Panc1 (cell line): ENCODE measurements at regions not wholly inside any gene's neighbourhood (a gene's known extent, or its start where the extent isn't known, plus 50 kb on each side); places are given as distances from the start of the nearest gene placed in this dataset.

Experiments used
- ATAC-seq: fragments of 200-7000 bp; cut with Tn5 transposase; 2 replicates; pipeline ENCODE4 v1.9.1; 2020; ENCODE audit warnings: mild to moderate bottlenecking, moderate library complexity
- BruUV-seq: library from RNA; stranded (reverse); fragments of 400-500 nt; replicated peaks from 2 replicates; lab custom pipeline; 2021; lab: Mats Ljungman, UMichigan
- CTCF ChIA-PET: fragments of 300-600 bp; sonication (Branson Sonifier 250); formaldehyde crosslinking; loops from one replicate; lab custom pipeline; 2022; ENCODE audit warnings: antibody characterized with exemption; lab: Charles Lee
- POLR2A ChIA-PET: fragments of 300-600 bp; sonication (Branson Sonifier 250); formaldehyde crosslinking; loops from one replicate; lab custom pipeline; 2022; ENCODE audit warnings: antibody characterized with exemption; lab: Charles Lee
- DNase-seq: peaks from one replicate; pipeline ENCODE4 v3.0.0-alpha.2; 2010; ENCODE audit warnings: low read depth, low spot score
- H3K27ac ChIP-seq: 2 replicates; pipeline ENCODE4 v1.5.1; 2011; ENCODE audit warnings: mild to moderate bottlenecking, low read length, inconsistent platforms
- H3K27me3 ChIP-seq: fragments of 200-500 bp; sonication (Bioruptor generic); 2 replicates; pipeline ENCODE4 v1.6.0; 2014; ENCODE audit warnings: low read length, inconsistent platforms; ENCODE audit not compliant: control insufficient read depth, insufficient read depth
- H3K36me3 ChIP-seq: fragments of 200-500 bp; sonication (Bioruptor generic); 2 replicates; pipeline ENCODE4 v1.5.1; 2014; ENCODE audit warnings: inconsistent platforms, mild to moderate bottlenecking, low read length, moderate library complexity; ENCODE audit not compliant: control insufficient read depth, insufficient read depth
- H3K4me1 ChIP-seq: 2 replicates; pipeline ENCODE4 v1.5.1; 2011; ENCODE audit warnings: inconsistent platforms, mild to moderate bottlenecking, low read length, moderate library complexity; ENCODE audit not compliant: control insufficient read depth, insufficient read depth
- H3K4me3 ChIP-seq, 2 experiments: 2 replicates each; pipeline ENCODE4 v1.5.1; 2011 to 2012; ENCODE audit warnings: low read depth in 2 of 2, low read length in 2 of 2, mild to moderate bottlenecking in 2 of 2, inconsistent platforms in 1 of 2, moderate library complexity in 1 of 2
- H3K9me3 ChIP-seq: fragments of 200-500 bp; sonication (Bioruptor generic); 2 replicates; pipeline ENCODE4 v1.5.1; 2014; ENCODE audit warnings: low read depth, mild to moderate bottlenecking, inconsistent platforms, low read length, moderate library complexity; ENCODE audit not compliant: control insufficient read depth, insufficient read depth
- POLR2AphosphoS5 ChIP-seq: IDR thresholded peaks from 2 replicates; pipeline ENCODE4 v1.6.1; 2012; ENCODE audit warnings: mild to moderate bottlenecking, low read depth, low read length, moderate library complexity
- SIN3A ChIP-seq: IDR thresholded peaks from 2 replicates; pipeline ENCODE4 v1.6.1; 2012; ENCODE audit warnings: low read depth, mild to moderate bottlenecking, low read length, moderate library complexity, borderline replicate concordance; ENCODE audit not compliant: insufficient read depth
- TCF7L2 ChIP-seq: IDR thresholded peaks from 2 replicates; pipeline ENCODE4 v1.6.1; 2011; ENCODE audit warnings: mild to moderate bottlenecking, low read depth, low read length, inconsistent platforms
- in situ Hi-C: cut with HindIII; loops from 2 replicates; pipeline ENCODE4 v1.10.0; 2016; ENCODE audit warnings: low sequenced_read_pairs, low pct_unique_long_range_greater_than_20kb
- intact Hi-C: fragments of 100-400 bp; cut with micrococcal nuclease; formaldehyde crosslinking; loops from one replicate; pipeline ENCODE4 v1.10.0; 2022; ENCODE audit not compliant: unreplicated experiment
- TF ChIP-seq, protein P1 (sequence below), 2 experiments: IDR thresholded peaks; 2 replicates each; pipeline ENCODE4 v1.6.1; 2011 to 2012; ENCODE audit warnings: low read depth in 2 of 2, control low read depth in 1 of 2, low read length in 1 of 2, mild to moderate bottlenecking in 1 of 2, moderate library complexity in 1 of 2; ENCODE audit not compliant: insufficient read depth in 1 of 2
- TF ChIP-seq, protein P2 (sequence below): fragments of 450-650 bp; IDR thresholded peaks from 2 replicates; pipeline ENCODE4 v1.5.1; 2017; ENCODE audit warnings: mild to moderate bottlenecking

DNA sequence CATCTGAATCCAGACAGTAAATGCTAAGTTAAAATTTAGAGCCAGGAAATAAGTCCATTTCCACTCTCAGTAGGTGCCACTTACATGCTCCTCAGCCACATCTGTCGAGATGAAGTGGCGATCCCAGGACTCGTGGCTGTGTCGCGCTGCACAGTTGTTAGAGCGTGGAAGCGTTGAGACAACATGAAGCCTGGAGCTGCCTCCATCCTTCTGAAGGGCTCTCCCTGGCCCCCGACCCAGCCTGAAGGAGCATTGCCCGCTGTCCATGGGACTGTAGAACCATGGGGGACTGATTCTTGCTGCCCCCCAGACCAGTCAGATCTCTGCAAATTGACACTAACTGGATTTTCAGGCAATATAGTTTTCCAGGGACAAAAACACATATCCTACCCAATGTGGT is 58.9 kb downstream of the IRX1 start:
- intact Hi-C loops (no loop called here), in situ Hi-C loops (no loop called here)
- Histone ChIP-seq H3K9me3 (no peaks in the 10 kb centered on the region), H3K36me3 (no peaks in the 10 kb centered on the region), H3K27me3 (no peaks in the 10 kb centered on the region), H3K4me3 (no peak overlapping the region), H3K27ac (no peak overlapping the region), H3K4me1 (no peaks in the 10 kb centered on the region)
- ChIA-PET POLR2A (no interaction called here), CTCF (no interaction called here)
- no peak for ATAC-seq
- TF ChIP-seq, protein P1, sequence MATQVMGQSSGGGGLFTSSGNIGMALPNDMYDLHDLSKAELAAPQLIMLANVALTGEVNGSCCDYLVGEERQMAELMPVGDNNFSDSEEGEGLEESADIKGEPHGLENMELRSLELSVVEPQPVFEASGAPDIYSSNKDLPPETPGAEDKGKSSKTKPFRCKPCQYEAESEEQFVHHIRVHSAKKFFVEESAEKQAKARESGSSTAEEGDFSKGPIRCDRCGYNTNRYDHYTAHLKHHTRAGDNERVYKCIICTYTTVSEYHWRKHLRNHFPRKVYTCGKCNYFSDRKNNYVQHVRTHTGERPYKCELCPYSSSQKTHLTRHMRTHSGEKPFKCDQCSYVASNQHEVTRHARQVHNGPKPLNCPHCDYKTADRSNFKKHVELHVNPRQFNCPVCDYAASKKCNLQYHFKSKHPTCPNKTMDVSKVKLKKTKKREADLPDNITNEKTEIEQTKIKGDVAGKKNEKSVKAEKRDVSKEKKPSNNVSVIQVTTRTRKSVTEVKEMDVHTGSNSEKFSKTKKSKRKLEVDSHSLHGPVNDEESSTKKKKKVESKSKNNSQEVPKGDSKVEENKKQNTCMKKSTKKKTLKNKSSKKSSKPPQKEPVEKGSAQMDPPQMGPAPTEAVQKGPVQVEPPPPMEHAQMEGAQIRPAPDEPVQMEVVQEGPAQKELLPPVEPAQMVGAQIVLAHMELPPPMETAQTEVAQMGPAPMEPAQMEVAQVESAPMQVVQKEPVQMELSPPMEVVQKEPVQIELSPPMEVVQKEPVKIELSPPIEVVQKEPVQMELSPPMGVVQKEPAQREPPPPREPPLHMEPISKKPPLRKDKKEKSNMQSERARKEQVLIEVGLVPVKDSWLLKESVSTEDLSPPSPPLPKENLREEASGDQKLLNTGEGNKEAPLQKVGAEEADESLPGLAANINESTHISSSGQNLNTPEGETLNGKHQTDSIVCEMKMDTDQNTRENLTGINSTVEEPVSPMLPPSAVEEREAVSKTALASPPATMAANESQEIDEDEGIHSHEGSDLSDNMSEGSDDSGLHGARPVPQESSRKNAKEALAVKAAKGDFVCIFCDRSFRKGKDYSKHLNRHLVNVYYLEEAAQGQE (IDR thresholded peaks at IDR 0.05; ENCODE audit: insufficient read depth in 1 of 2, low read depth in 2 of 2, low read length in 1 of 2) = no peak
- TF ChIP-seq, protein P2, sequence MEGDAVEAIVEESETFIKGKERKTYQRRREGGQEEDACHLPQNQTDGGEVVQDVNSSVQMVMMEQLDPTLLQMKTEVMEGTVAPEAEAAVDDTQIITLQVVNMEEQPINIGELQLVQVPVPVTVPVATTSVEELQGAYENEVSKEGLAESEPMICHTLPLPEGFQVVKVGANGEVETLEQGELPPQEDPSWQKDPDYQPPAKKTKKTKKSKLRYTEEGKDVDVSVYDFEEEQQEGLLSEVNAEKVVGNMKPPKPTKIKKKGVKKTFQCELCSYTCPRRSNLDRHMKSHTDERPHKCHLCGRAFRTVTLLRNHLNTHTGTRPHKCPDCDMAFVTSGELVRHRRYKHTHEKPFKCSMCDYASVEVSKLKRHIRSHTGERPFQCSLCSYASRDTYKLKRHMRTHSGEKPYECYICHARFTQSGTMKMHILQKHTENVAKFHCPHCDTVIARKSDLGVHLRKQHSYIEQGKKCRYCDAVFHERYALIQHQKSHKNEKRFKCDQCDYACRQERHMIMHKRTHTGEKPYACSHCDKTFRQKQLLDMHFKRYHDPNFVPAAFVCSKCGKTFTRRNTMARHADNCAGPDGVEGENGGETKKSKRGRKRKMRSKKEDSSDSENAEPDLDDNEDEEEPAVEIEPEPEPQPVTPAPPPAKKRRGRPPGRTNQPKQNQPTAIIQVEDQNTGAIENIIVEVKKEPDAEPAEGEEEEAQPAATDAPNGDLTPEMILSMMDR = no peak
- TF ChIP-seq POLR2AphosphoS5 (no peak), SIN3A (no peak), TCF7L2 (no peak)
- BruUV-seq = no TSS peak
- DNase-seq = no peak

DNA sequence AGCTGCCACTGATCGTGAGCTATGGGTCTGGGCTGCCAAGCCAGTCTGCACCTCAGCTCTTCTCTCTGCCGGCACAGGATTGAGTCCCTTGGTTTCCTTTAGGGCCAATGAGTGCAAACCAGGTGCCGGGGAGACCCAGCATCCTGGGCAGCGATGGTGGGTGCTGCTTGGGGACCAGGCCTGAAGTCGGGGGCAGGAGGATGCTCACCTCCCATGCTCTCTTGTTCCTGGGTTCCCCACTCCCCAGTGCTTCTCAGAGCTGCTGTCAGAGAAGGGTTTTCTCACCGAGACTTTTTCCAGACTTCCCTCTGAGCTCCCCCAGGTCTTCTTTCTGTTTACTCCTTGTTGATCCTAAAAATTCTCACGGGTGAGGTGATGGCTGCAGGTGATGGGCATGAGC is 61.2 kb downstream of the IRX1 start:
- H3K9me3 ChIP-seq = no peaks in the 10 kb centered on the region
- no peaks in the 10 kb centered on the region for H3K36me3 ChIP-seq
- H3K27me3 ChIP-seq = no peaks in the 10 kb centered on the region
- POLR2A ChIA-PET = interaction anchor here (0.6 kb wide), 1 partner anchor 100 kb away, joined by 6 read pairs; no protein-coding TSS in a partner anchor
- in situ Hi-C loops = no loop called here
- CTCF ChIA-PET = no interaction called here
- H3K4me1 ChIP-seq = no peaks in the 10 kb centered on the region
- no peak for DNase-seq
- no peak for ATAC-seq
- H3K27ac ChIP-seq = no peak overlapping the region
- no TSS peak for BruUV-seq
- no peak overlapping the region for H3K4me3 ChIP-seq
- intact Hi-C loops = no loop called here
- TF ChIP-seq TCF7L2 (no peak), POLR2AphosphoS5 (no peak), SIN3A (no peak)
- TF ChIP-seq, protein P1 (IDR thresholded peaks at IDR 0.05; ENCODE audit: insufficient read depth in 1 of 2, low read depth in 2 of 2, low read length in 1 of 2) = no peak
- TF ChIP-seq, protein P2 = no peak
